SW480 (cell line): ENCODE measurements at regions not wholly inside any gene's neighbourhood (a gene's known extent, or its start where the extent isn't known, plus 50 kb on each side); places are given as distances from the start of the nearest gene placed in this dataset.
"Not testable (repeated sequence)": the region's sequence is repeated elsewhere in the genome, so short reads cannot be mapped to it uniquely, and the experiment has no call there.

Experiments
- DNase-seq: peaks from one replicate; pipeline ENCODE4 v3.0.0-alpha.2; 2016; ENCODE audit warnings: low spot score

- not testable (repeated sequence) for DNase-seq
These were observed 756.9 kb upstream of the ADGRB3 start for GRCh38 chr6:67878216-67878615.

DNA sequence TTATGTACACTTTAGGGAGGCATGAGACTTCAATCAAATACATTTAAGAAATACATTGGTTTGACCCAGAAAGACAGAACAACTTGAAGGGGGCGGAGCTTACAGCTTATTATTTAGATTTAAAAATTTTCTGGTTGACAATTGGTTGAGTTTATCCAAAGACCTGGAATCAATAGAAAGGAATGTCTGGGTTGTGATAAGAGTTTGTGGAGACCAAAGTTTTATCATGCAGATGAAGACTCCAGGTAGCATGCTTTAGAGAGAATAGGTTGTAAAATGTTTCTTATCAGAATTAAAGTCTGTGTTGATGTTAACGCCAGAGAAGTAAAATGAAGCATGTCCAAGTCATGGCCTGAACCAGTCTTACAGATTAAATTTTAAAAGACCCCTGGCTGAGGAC lies 757.8 kb upstream of the ADGRB3 start:
- no peak for DNase-seq

- no peak for DNase-seq
These were observed 759.2 kb upstream of the ADGRB3 start for GRCh38 chr6:67875877-67876383.

DNA sequence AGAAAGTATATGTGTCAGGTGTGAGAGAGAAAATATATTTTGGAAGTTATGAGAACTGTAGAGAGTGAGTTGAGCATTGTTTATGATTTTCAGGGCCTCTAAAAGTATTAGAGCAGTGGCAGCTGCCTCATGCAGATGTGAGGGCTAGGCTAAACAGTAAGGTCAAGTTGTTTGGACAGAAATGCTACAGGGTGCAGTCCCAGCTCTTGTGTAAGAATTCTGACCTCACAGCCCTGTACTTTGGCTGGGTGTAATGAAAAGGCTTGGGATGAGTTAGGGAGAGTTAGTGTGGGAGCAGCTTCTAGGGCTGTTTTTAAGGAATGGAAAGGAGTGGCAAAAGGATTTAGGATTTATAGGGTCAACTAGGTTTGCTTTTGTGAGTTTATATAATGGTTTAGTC lies 764.8 kb upstream of the ADGRB3 start:
- no peak for DNase-seq

DNA sequence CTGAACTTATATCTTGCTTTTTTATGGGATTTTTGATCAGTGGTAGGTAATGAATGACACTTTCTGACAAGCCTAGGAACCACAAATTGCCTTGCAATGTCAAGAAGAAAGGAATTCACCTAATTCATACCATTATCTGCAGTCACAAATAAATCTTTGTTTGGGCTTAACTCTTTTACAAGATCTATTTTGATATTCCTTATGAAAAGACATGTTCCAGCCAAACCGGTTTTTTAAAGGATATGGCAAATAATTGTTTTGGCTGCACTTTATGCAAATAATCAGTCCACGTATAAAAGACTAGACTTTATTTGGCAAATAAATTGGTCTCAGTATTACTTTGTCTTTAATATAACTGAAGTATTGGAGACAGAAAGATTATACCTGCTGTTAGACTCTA lies 771.7 kb upstream of the ADGRB3 start:
- DNase-seq = no peak

GRCh38 chr6:67854098-67854497 lies 781.0 kb upstream of the ADGRB3 start:
- DNase-seq = no peak

DNA sequence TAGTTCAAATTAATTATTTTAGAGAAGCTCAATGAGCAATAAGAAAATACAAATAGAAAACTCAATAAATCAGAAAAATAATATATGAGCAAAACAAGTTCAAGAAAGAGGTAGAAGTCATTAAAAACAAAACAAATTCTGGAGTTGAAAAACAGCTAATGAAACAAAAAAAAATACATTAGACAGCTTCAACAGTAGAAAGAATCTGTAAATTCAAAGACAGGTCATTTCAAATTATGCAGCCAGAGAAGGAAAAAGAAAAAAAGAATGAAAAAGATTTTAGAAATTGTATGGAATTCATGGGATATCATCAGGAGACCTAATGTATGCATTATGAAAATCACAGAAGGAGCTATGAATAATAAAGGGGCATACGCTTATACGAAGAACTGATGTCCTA lies 795.3 kb upstream of the ADGRB3 start:
- DNase-seq = no peak

DNA sequence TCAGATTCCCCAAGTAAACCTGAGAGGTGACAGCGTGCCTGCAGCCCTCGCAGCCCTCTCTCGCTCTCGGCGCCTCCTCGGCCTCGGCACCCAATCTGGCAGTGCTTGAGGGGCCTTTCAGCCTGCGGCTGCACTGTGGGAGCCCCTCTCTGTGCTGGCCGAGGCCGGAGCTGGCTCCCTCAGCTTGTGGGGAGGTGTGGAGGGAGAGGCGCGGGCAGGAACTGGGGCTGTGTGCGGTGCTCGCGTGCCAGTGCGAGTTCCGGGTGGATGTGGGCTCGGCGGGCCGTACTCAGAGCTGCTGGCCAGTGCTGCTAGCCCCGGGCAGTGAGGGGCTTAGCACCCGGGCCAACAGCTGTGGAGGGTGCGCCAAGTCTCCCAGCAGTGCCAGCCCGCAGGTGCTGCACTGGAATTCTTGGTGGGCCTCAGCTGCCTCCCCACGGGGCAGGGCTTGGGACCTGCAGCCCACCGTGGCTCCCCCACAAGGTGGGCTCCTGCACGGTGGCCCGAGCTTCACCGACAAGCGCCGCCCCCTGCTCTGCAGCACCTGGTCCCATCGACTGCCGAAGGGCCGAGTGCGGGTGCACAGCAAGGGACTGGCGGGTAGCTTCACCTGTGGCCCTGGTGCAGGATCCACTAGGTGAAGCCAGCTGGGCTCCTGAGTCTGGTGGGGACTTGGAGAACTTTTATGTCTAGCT lies 809.7 kb upstream of the ADGRB3 start:
- DNase-seq = no peak

GRCh38 chr6:67818322-67818721 lies 816.8 kb upstream of the ADGRB3 start:
- no peak for DNase-seq

- DNase-seq = no peak
These were observed 819.5 kb upstream of the ADGRB3 start for GRCh38 chr6:67815623-67816022.

- DNase-seq = no peak
These were observed 820.8 kb upstream of the ADGRB3 start for GRCh38 chr6:67814262-67814661.

GRCh38 chr6:67812693-67813092 lies 822.4 kb upstream of the ADGRB3 start:
- no peak for DNase-seq

GRCh38 chr6:67812125-67812524 lies 823.0 kb upstream of the ADGRB3 start:
- no peak for DNase-seq

GRCh38 chr6:67811239-67812037 lies 823.6 kb upstream of the ADGRB3 start:
- DNase-seq = no peak

GRCh38 chr6:67804808-67805207 lies 830.3 kb upstream of the ADGRB3 start:
- not testable (repeated sequence) for DNase-seq

DNA sequence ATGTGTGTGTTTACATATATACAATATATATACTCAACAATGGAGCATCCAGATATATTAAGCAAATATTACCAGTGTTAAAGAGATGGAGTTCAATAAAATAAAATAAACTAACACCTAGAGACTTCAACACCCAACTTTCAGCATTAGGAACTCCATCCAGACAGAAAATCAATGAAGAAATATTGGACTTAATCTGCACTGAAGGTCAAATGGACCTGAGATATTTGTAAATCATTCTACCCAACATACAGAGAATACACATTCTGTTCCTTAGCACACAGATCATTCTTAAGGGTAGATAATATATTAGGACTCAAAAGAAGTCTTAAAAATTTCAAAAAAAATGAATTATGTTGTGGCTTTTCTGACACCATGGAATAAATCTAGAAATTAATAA lies 832.3 kb upstream of the ADGRB3 start:
- DNase-seq = no peak

DNA sequence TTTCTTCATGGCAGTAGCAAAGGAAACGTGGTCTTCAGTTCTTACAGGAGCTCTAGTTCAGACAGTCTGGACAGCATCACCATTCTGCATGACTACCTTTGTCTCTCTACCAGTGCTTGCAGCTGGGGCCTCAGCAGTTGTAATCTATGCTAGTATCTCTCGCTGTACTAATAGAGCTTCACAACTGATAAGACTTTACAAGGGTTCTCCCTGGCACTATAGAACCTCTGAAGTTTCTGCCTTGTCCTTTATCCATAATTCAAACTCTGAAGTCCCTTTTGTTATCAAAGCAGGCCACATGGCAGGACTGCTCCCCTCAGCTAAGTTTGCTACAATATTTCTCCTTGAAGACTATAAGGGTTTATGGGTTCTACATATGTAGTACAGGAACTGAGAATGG lies 842.1 kb upstream of the ADGRB3 start:
- no peak for DNase-seq

DNA sequence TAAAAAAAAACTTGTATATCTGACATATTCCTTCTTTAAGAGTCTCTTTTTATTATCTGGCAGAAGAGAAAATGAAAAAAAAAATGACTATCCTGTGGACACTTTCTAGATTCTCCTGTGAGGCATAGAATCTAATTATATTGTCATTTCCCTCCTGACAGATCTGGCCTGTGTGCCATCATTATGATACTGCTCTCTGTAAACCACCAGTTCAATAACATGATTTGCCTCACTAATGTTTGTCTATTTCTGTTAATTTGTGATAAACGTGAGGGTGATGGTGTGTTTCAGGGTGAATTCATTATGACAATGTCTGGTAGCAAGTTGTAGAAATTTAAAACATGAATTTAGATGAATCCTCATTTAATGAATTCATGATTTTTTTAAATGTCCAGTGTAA lies 844.5 kb upstream of the ADGRB3 start:
- DNase-seq = no peak

DNA sequence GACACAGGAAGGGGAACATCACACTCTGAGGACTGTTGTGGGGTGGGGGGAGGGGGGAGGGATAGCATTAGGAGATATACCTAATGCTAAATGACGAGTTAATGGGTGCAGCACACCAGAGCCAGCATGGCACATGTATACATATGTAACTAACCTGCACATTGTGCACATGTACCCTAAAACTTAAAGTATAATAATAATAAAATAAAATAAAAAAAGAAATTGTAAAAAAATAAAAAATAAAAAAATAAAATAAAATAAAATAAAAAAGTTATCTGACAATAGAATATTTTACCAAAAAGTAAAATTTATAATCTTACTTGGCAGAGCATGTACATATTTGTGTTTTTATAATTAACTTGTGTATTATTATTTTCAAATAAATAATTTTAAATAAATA lies 848.0 kb upstream of the ADGRB3 start:
- not testable (repeated sequence) for DNase-seq

DNA sequence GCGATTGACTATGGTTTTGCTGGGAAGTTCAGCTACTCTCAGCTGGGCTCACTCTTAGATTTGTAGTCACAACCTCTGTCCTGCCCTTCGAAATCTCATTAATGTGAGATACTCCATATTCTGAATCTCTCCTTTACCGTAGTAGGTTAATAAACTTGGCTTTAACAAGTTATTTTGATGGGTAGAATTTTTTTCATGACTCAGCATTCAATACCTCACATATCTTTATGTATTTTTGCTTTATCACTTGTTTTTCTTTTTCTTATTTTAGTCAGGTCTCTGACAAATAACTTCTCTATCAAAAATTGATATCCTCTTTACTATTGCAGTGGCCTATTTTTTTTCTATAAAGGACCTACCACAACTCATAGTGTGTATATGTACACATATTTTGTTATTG lies 855.2 kb upstream of the ADGRB3 start:
- DNase-seq = no peak

DNA sequence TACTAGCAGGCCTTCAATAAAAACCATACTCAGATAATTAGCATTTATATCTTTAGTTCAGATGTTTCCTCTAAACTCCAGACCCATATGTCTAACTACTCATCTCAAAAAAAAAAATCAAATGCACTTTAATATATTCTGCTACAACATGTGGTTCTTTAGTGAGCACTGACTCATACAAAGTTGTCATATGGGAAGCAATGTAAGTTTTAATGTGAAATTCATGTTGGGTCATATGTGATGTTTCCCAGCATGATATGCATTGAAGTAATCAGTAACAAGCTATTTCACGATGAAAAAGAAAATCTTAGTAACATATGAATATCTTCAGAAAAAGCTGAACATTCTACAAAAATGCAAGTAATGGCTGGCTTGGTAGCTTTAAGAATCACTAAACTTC lies 859.7 kb upstream of the ADGRB3 start:
- DNase-seq = no peak

DNA sequence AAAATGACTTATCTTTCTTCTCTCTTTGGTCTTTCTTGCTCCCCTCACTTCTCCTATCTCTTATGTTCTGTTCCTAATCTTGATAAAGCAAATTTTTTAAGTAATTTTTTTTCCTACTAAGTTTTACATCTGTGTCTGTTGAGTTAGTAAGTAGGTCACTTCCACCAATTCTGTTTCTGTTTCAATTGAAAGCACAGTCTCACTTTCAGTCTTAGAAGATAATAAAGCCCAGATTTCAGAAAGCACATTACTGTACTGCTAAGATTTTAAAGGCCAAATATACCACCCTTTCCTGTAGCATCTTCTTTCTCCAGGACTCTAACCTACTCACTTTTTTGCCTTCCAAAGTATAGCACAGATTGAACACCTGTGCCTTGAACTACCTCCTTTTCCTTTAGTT lies 866.1 kb upstream of the ADGRB3 start:
- DNase-seq = no peak

- not testable (repeated sequence) for DNase-seq
These were observed 867.8 kb upstream of the ADGRB3 start for GRCh38 chr6:67767046-67767822.
